B cell (primary cell): ENCODE measurements at regions not wholly inside any gene's neighbourhood (a gene's known extent, or its start where the extent isn't known, plus 50 kb on each side); places are given as distances from the start of the nearest gene placed in this dataset.

ENCODE experiments used
- CTCF ChIP-seq: fragments of 200-600 bp; IDR thresholded peaks from one replicate; pipeline ENCODE4 v1.8.0; 2022; ENCODE audit warnings: antibody characterized with exemption, mild to moderate bottlenecking
- EZH2 ChIP-seq: IDR thresholded peaks from 2 replicates; pipeline ENCODE4 v1.6.1; 2012; ENCODE audit warnings: borderline replicate concordance, low read depth, mild to moderate bottlenecking, moderate library complexity, low read length; ENCODE audit not compliant: insufficient read depth, poor library complexity, severe bottlenecking

GRCh38 chrX:110509755-110510532 is 151.3 kb downstream of the RTL9 start:
- no peak for TF ChIP-seq CTCF
- no peak for TF ChIP-seq EZH2
